Prostate gland (tissue), 2 donors: ENCODE measurements at regions not wholly inside any gene's neighbourhood (a gene's known extent, or its start where the extent isn't known, plus 50 kb on each side); places are given as distances from the start of the nearest gene placed in this dataset.

Experiments
- CTCF ChIP-seq, 4 experiments: fragments of 200-600 bp in 2 of 4; fragments of 450-650 bp in 2 of 4; sonication (generic) in 2 of 4; IDR thresholded peaks; 1 replicate in 3 of 4; 2 replicates in 1 of 4; pipeline ENCODE4 v1.5.1; 2016 to 2019; ENCODE audit warnings: antibody characterized with exemption in 4 of 4, mild to moderate bottlenecking in 2 of 4, moderate library complexity in 2 of 4
- POLR2A ChIP-seq: fragments of 450-650 bp; IDR thresholded peaks from one replicate; pipeline ENCODE4 v1.6.1; 2016; ENCODE audit warnings: antibody characterized with exemption, mild to moderate bottlenecking
- POLR2AphosphoS5 ChIP-seq: sonication (generic); formaldehyde crosslinking; IDR thresholded peaks from one replicate; pipeline ENCODE4 v1.6.1; 2017; ENCODE audit warnings: antibody characterized with exemption

- TF ChIP-seq CTCF (IDR thresholded peaks at IDR 0.05) (no peak), POLR2AphosphoS5 (no peak), POLR2A (no peak)
These were observed 98.7 kb downstream of the ANKRD60 start for GRCh38 chr20:58129721-58130151.
